ENCODE measurements at regions not wholly inside any gene's neighbourhood (a gene's known extent, or its start where the extent isn't known, plus 50 kb on each side); places are given as distances from the start of the nearest gene placed in this dataset.
"Not testable (repeated sequence)": the region's sequence is repeated elsewhere in the genome, so short reads cannot be mapped to it uniquely, and the experiment has no call there.

GRCh38 chr5:122653087-122654017 is 121.5 kb upstream of the SNX2 start:
- intact Hi-C loops (cut with DNase I, micrococcal nuclease) = no loop called here
- DNase-seq (no peak), ATAC-seq (no peak)

GRCh38 chr5:122656160-122656559 is 118.7 kb upstream of the SNX2 start:
- no peak for DNase-seq
- intact Hi-C loops (cut with DNase I, micrococcal nuclease) = no loop called here
- no peak for ATAC-seq

GRCh38 chr5:122656577-122656976 is 118.3 kb upstream of the SNX2 start:
- intact Hi-C loops (cut with DNase I, micrococcal nuclease) = no loop called here
- ATAC-seq = no peak
- no peak for DNase-seq

GRCh38 chr5:122661496-122662180 is 113.2 kb upstream of the SNX2 start:
- DNase-seq (no peak), ATAC-seq (no peak)
- intact Hi-C loops (cut with DNase I, micrococcal nuclease) = no loop called here

GRCh38 chr5:122665051-122665450 is 109.8 kb upstream of the SNX2 start:
- no peak for ATAC-seq
- intact Hi-C loops (cut with DNase I, micrococcal nuclease) = no loop called here
- no peak for DNase-seq

GRCh38 chr5:122668552-122668951 is 106.3 kb upstream of the SNX2 start:
- intact Hi-C loops (cut with DNase I, micrococcal nuclease) = no loop called here
- DNase-seq (no peak), ATAC-seq (no peak)

GRCh38 chr5:122669709-122670108 is 105.2 kb upstream of the SNX2 start:
- DNase-seq; intact Hi-C loops (cut with DNase I, micrococcal nuclease); ATAC-seq: not testable (repeated sequence)

- intact Hi-C loops (cut with DNase I, micrococcal nuclease) = no loop called here
- DNase-seq (no peak), ATAC-seq (no peak)
These were observed 101.5 kb upstream of the SNX2 start for GRCh38 chr5:122673343-122673742.

GRCh38 chr5:122674385-122674784 is 100.5 kb upstream of the SNX2 start:
- ATAC-seq (no peak), DNase-seq (no peak)
- intact Hi-C loops (cut with DNase I, micrococcal nuclease) = no loop called here

- DNase-seq (no peak), ATAC-seq (no peak)
- intact Hi-C loops (cut with DNase I, micrococcal nuclease) = no loop called here
These were observed 94.1 kb upstream of the SNX2 start for GRCh38 chr5:122680623-122681350.

GRCh38 chr5:122683631-122684030 is 91.2 kb upstream of the SNX2 start:
- no peak for ATAC-seq
- intact Hi-C loops (cut with DNase I, micrococcal nuclease) = no loop called here
- DNase-seq = no peak

GRCh38 chr5:122690266-122690665 is 84.6 kb upstream of the SNX2 start:
- no peak for DNase-seq
- ATAC-seq = no peak
- intact Hi-C loops (cut with DNase I, micrococcal nuclease) = no loop called here

GRCh38 chr5:122691931-122692330 is 82.9 kb upstream of the SNX2 start:
- no peak for DNase-seq
- intact Hi-C loops (cut with DNase I, micrococcal nuclease) = no loop called here
- no peak for ATAC-seq

- intact Hi-C loops (cut with DNase I, micrococcal nuclease) = no loop called here
These were observed 80.9 kb upstream of the SNX2 start for GRCh38 chr5:122693963-122694362.

GRCh38 chr5:122694884-122695283 is 80.0 kb upstream of the SNX2 start:
- DNase-seq = no peak
- intact Hi-C loops (cut with DNase I, micrococcal nuclease) = no loop called here
- no peak for ATAC-seq

More at GRCh38 chr5:122693963-122694362, 80.9 kb upstream of the SNX2 start:
- DNase-seq = no peak
- no peak for ATAC-seq

- DNase-seq; ATAC-seq; intact Hi-C loops (cut with DNase I, micrococcal nuclease): not testable (repeated sequence)
These were observed 78.1 kb upstream of the SNX2 start for GRCh38 chr5:122696735-122697134.

GRCh38 chr5:122697191-122697590 is 77.7 kb upstream of the SNX2 start:
- ATAC-seq (no peak), DNase-seq (no peak)
- intact Hi-C loops (cut with DNase I, micrococcal nuclease) = no loop called here

GRCh38 chr5:122699201-122699600 is 75.7 kb upstream of the SNX2 start:
- intact Hi-C loops (cut with DNase I, micrococcal nuclease) = no loop called here
- DNase-seq = no peak
- no peak for ATAC-seq

- intact Hi-C loops (cut with DNase I, micrococcal nuclease) = no loop called here
- ATAC-seq (no peak), DNase-seq (no peak)
These were observed 73.0 kb upstream of the SNX2 start for GRCh38 chr5:122701640-122702523.
